ENCODE measurements at regions not wholly inside any gene's neighbourhood (a gene's known extent, or its start where the extent isn't known, plus 50 kb on each side); places are given as distances from the start of the nearest gene placed in this dataset.

DNA sequence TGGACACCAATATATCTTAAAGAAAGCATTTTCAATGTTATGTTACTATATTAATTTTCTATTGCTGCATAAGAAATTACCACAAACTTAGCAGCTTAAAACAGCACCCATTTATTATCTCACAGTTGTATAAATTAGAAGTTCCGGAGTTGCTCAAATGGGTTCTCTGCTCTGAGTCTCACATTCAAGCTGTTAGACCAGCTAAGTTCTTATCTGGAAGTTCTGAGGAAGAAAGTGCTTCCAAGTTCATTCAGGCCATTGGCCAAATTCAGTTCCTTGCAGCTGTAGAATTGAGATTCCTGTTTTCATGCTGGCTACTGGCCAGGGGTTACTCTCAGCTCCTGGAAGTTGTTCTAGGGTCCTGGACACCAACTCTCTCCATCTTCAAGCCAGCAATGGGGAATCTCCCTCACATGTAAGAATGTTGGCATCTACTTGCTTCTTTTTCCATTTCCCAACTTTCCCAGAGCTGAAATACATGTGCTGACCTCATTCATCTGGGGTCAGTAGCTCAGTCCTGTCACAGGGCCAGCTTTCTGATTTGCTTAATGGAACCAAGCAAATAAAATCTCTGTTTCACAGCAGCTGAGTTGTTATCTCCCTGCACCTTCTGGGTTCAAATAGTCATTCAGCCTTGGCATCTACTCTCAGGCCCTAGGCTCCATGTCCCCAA is 99.6 kb upstream of the INTU start:
- Histone ChIP-seq H3K27me3 (no peaks in the 10 kb centered on the region), H3K36me3 (no peaks in the 10 kb centered on the region), H3K4me1 (no peaks in the 10 kb centered on the region), H3K27ac (no peak overlapping the region), H3K9me3 (no peaks in the 10 kb centered on the region), H3K4me3 (no peak overlapping the region)
- no peak for DNase-seq (ENCODE audit: low spot score in 2 of 2)
- 80% methylated on average over 1 of the region's 1 CpG for WGBS
- no peak for TF ChIP-seq POLR2A (IDR thresholded peaks at IDR 0.05)
- no peak for TF ChIP-seq POLR2AphosphoS5 (IDR thresholded peaks at IDR 0.05)
- TF ChIP-seq, protein P1, sequence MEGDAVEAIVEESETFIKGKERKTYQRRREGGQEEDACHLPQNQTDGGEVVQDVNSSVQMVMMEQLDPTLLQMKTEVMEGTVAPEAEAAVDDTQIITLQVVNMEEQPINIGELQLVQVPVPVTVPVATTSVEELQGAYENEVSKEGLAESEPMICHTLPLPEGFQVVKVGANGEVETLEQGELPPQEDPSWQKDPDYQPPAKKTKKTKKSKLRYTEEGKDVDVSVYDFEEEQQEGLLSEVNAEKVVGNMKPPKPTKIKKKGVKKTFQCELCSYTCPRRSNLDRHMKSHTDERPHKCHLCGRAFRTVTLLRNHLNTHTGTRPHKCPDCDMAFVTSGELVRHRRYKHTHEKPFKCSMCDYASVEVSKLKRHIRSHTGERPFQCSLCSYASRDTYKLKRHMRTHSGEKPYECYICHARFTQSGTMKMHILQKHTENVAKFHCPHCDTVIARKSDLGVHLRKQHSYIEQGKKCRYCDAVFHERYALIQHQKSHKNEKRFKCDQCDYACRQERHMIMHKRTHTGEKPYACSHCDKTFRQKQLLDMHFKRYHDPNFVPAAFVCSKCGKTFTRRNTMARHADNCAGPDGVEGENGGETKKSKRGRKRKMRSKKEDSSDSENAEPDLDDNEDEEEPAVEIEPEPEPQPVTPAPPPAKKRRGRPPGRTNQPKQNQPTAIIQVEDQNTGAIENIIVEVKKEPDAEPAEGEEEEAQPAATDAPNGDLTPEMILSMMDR (IDR thresholded peaks at IDR 0.05): no peak
- no peak for TF ChIP-seq EP300 (IDR thresholded peaks at IDR 0.05)

DNA sequence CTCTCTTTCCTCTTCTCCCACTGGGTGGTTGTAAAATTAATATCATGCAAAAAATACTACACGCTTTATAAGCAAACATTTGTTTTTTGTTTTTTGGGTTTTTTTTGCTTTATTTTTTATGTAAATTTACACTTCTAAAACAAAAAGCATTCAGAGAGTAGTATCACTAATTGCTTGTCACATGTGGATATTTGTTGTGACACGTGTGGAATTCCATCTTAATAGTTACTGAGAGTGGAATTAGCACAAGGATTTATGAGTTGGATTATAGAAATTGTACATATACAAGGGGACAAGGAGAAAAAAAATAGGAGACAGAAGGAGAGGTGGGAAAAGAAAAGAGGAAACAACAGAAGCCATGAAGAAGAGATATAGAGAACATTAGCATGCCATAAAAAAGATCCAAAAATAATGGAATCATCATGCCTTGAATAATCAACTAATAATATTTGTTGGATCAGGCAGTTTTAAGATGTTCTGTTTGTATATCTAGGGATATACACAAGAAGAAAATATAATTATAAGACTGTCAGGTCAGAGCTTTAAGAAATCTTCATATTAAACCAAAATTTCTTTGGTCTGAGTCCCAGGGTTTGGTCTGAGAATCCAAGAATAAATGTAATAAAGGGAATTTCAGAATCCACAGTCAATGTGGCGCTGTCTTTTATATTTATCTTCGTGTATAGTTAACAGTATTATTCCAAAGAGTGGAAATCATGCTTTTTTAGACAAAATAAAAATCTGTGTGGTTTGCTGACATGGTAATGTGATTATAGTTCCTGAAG is 98.5 kb upstream of the INTU start:
- TF ChIP-seq EP300 (IDR thresholded peaks at IDR 0.05): no peak
- no peak for TF ChIP-seq POLR2A (IDR thresholded peaks at IDR 0.05)
- TF ChIP-seq POLR2AphosphoS5 (IDR thresholded peaks at IDR 0.05): no peak
- TF ChIP-seq, protein P1 (IDR thresholded peaks at IDR 0.05): no peak
- 83% methylated on average over 4 of the region's 4 CpGs for WGBS
- Histone ChIP-seq H3K27ac (no peak overlapping the region), H3K36me3 (no peaks in the 10 kb centered on the region), H3K4me3 (no peak overlapping the region), H3K9me3 (no peaks in the 10 kb centered on the region), H3K4me1 (no peaks in the 10 kb centered on the region), H3K27me3 (no peaks in the 10 kb centered on the region)
- no peak for DNase-seq (ENCODE audit: low spot score in 2 of 2)

DNA sequence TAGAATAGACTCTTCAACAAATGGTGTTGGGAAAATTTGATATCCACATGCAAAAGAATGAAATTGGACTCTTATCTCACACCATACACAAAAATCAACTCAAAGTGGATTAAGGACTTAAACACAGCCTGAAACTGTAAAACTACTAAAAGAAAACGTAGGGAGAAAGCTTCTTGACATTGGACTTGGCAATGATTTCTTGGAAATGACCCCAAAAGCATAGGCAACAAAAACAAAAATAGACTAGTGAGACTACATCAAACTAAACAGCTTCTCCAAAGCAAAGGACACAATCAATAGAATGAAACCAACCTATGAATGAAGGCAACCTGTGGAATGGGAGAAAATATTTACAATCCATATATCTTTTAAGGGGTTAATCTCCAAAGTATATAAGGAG is 94.7 kb upstream of the INTU start:
- H3K36me3 ChIP-seq: no peaks in the 10 kb centered on the region
- H3K9me3 ChIP-seq: no peaks in the 10 kb centered on the region
- TF ChIP-seq POLR2A (IDR thresholded peaks at IDR 0.05) (no peak), EP300 (IDR thresholded peaks at IDR 0.05) (no peak), POLR2AphosphoS5 (IDR thresholded peaks at IDR 0.05) (no peak)
- TF ChIP-seq, protein P1 (IDR thresholded peaks at IDR 0.05): no peak
- no peaks in the 10 kb centered on the region for H3K27me3 ChIP-seq
- no peak overlapping the region for H3K4me3 ChIP-seq
- no peak for DNase-seq (ENCODE audit: low spot score in 2 of 2)
- H3K4me1 ChIP-seq: no peaks in the 10 kb centered on the region
- H3K27ac ChIP-seq: no peak overlapping the region
- WGBS: 53% methylated on average over 1 of the region's 1 CpG

DNA sequence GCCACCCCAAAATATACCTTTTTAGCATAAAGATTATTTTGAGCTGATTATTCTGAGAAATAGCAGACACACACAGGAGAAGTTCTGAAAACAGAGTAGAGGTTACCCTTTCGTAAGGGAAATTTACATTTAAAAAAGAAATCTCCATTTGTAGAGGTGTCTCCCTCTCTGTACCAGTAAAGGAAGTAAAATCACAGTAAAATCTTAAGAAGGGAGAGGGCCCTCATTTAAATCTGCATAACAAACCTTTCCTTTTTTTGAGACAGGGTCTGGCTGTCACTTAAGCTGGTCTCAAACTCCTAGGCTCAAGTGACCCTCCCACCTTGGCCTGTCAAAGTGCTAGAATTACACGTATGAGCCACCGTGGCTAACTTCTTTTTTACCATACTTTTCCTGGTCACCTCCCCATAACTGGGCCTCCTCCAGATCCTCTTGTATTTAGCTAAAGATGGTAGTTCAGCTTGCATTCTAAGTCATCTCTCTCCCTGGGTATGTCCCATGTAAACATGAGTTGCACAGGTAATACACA is 92.2 kb upstream of the INTU start:
- TF ChIP-seq EP300 (IDR thresholded peaks at IDR 0.05) (no peak), POLR2AphosphoS5 (IDR thresholded peaks at IDR 0.05) (no peak), POLR2A (IDR thresholded peaks at IDR 0.05) (no peak)
- TF ChIP-seq, protein P1 (IDR thresholded peaks at IDR 0.05): no peak
- Histone ChIP-seq H3K9me3 (no peaks in the 10 kb centered on the region), H3K36me3 (no peaks in the 10 kb centered on the region), H3K27ac (no peak overlapping the region), H3K4me1 (no peaks in the 10 kb centered on the region), H3K27me3 (no peaks in the 10 kb centered on the region), H3K4me3 (no peak overlapping the region)
- 67% methylated on average over 3 of the region's 3 CpGs for WGBS
- no peak for DNase-seq (ENCODE audit: low spot score in 2 of 2)

DNA sequence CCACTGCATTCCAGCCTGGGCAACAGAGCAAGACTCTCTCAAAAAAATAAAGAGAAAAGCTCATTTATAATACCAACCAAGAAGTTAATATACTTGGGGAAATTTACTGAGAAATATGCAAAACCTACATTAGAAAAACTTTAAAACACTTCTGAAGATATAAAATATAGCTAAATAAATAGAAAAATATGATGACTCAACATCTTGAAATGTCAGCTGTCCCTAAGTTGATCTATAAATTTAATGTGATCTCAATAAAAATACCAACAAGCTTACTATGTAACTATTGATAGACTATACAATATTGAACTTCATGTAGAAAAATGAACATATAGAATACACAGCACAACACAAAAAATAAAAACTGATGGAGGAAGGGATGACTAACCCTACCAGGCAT is 87.5 kb upstream of the INTU start:
- Histone ChIP-seq H3K36me3 (no peaks in the 10 kb centered on the region), H3K4me3 (no peak overlapping the region), H3K27me3 (no peaks in the 10 kb centered on the region), H3K27ac (no peak overlapping the region), H3K4me1 (no peaks in the 10 kb centered on the region), H3K9me3 (no peaks in the 10 kb centered on the region)
- TF ChIP-seq, protein P1 (IDR thresholded peaks at IDR 0.05): no peak
- TF ChIP-seq EP300 (IDR thresholded peaks at IDR 0.05): no peak
- no peak for TF ChIP-seq POLR2AphosphoS5 (IDR thresholded peaks at IDR 0.05)
- TF ChIP-seq POLR2A (IDR thresholded peaks at IDR 0.05): no peak
- DNase-seq (ENCODE audit: low spot score in 2 of 2): no peak

Data from suprapubic skin (tissue), 4 donors.